ENCODE measurements at regions not wholly inside any gene's neighbourhood (a gene's known extent, or its start where the extent isn't known, plus 50 kb on each side); places are given as distances from the start of the nearest gene placed in this dataset.
"Not testable (repeated sequence)": the region's sequence is repeated elsewhere in the genome, so short reads cannot be mapped to it uniquely, and the experiment has no call there.

- no peak for TF ChIP-seq CTCF (IDR thresholded peaks at IDR 0.05; ENCODE audit: control insufficient read depth, insufficient read depth, low read depth, low read length, missing control alignments)
- H3K4me3 ChIP-seq (ENCODE audit: control insufficient read depth, low read depth, low read length), result no peak overlapping the region
- no peak for DNase-seq (ENCODE audit: low read depth)
Measured at GRCh38 chr5:79886456-79886855, 104.6 kb downstream of the MTX3 start.

DNA sequence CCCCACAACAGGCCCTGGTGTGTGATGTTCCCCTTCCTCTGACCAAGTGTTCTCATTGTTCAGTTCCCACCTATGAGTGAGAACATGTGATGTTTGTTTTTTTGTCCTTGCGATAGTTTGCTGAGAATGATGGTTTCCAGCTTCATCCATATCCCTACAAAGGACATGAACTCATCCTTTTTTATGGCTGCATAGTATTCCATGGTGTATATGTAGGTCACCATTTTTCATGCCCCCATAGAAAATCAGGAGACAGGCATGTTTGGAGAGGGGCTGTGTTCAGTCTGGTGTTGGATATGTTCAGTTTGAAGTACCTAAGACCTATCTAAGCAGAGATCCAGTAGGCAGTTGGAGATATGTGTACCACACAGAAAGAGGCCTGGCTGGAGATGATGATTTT, 111.2 kb downstream of the MTX3 start:
- not testable (repeated sequence) for H3K4me3 ChIP-seq (ENCODE audit: control insufficient read depth, low read depth, low read length); DNase-seq (ENCODE audit: low read depth)

DNA sequence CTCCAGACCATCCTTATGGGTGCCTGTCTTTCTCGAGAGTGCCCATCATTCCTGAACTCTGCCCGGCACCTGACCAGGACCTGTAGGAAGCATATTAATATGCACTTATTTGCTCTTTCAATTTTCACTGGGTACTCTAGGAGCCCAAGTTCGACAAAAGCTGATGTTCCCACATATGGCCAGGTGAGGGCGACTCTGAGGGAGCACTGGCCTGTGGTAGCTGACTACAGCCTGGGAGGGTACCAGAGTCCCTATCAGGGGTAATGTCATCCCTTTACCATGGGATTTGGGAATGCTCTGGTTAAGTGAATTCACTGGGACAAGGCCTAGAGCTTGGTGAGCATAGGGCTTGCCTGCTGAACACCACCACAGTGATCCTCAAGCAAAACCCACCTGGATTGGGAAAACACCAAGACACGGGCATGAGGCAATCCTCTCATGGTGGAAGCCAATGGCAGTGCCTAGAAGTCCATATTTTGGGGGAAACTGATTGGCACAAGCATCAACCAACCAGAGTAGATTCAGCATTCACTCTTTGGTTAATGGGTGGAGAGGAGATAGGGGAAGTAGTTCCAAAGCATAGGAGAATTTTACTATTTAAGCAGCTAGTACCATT, 112.2 kb downstream of the MTX3 start:
- TF ChIP-seq CTCF (IDR thresholded peaks at IDR 0.05; ENCODE audit: control insufficient read depth, insufficient read depth, low read depth, low read length, missing control alignments), result peak; percentile 49
- DNase-seq (ENCODE audit: low read depth), result no peak
- no peak overlapping the region for H3K4me3 ChIP-seq (ENCODE audit: control insufficient read depth, low read depth, low read length)

DNA sequence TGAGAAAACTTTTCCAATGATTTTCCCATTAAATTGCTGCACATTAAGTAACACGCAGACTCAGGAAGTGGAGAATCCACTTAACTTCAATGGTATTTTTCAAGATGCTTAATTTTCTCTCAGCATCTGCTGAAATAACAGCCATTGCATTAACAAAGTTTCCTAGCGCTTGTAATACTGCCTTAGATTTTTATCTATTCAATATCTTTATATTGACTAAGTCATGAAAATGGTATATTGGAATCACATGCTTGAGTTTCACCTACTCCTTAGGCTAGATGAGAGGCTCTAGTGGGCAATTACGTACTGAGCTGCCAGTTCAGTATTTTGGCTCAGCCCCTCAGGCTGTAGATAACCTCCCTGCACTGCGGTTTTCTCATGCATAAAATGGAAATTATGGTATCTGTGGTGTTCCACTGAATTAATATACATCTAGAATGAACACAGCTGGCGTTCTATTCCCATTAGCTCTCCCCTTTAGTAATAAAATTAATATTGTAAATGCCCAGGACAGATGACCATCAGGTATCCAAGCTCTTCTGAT, 112.9 kb downstream of the MTX3 start:
- no peak overlapping the region for H3K4me3 ChIP-seq (ENCODE audit: control insufficient read depth, low read depth, low read length)
- TF ChIP-seq CTCF (IDR thresholded peaks at IDR 0.05; ENCODE audit: control insufficient read depth, insufficient read depth, low read depth, low read length, missing control alignments), result no peak
- no peak for DNase-seq (ENCODE audit: low read depth)

- no peak for TF ChIP-seq CTCF (IDR thresholded peaks at IDR 0.05; ENCODE audit: control insufficient read depth, insufficient read depth, low read depth, low read length, missing control alignments)
- DNase-seq (ENCODE audit: low read depth), result no peak
- no peak overlapping the region for H3K4me3 ChIP-seq (ENCODE audit: control insufficient read depth, low read depth, low read length)
Measured at GRCh38 chr5:79876456-79876855, 114.6 kb downstream of the MTX3 start.

DNA sequence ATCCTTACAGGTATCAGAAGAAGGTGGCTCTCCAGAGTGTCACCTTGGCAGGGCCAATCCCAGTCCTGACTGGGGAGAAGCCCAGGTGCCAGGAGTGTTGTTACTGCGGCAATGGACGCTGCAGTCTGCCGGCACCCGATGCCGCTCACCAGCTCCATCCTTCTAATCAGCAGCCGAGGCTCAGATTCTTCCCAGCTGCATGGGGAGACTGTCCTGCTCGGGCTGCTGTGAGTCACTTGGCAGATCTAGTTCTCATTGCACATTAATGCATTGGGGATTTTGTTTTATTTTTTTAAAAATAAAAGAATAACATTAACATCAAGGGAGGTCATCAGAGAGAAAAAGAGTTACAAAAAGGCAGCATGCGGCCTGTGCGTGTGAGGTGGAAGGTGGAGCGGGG, 115.8 kb downstream of the MTX3 start:
- no peak for TF ChIP-seq CTCF (IDR thresholded peaks at IDR 0.05; ENCODE audit: control insufficient read depth, insufficient read depth, low read depth, low read length, missing control alignments)
- no peak for DNase-seq (ENCODE audit: low read depth)

GRCh38 chr5:79873187-79873586, 117.9 kb downstream of the MTX3 start:
- TF ChIP-seq CTCF (IDR thresholded peaks at IDR 0.05; ENCODE audit: control insufficient read depth, insufficient read depth, low read depth, low read length, missing control alignments), result no peak
- DNase-seq (ENCODE audit: low read depth), result no peak
- H3K4me3 ChIP-seq (ENCODE audit: control insufficient read depth, low read depth, low read length), result no peak overlapping the region

More for the DNA sequence above, 115.8 kb downstream of the MTX3 start:
- H3K4me3 ChIP-seq (ENCODE audit: control insufficient read depth, low read depth, low read length), result no peak overlapping the region

Data from AG09309 (cell line).